K562 (cell line): ENCODE measurements at regions not wholly inside any gene's neighbourhood (a gene's known extent, or its start where the extent isn't known, plus 50 kb on each side); places are given as distances from the start of the nearest gene placed in this dataset.

Source experiments
- ATF2 ChIP-seq: sonication (generic); formaldehyde crosslinking; IDR thresholded peaks from 2 replicates; pipeline ENCODE4 v1.8.1; 2022; ENCODE audit warnings: missing genetic modification reagents
- ERF ChIP-seq: fragments of 450-650 bp; formaldehyde crosslinking; IDR thresholded peaks from 2 replicates; pipeline ENCODE4 v1.4.0; 2020; ENCODE audit warnings: mild to moderate bottlenecking, mixed read lengths
- ETV6 ChIP-seq, 3 experiments: fragments of 150-350 bp in 1 of 3; sonication (generic) in 1 of 3; formaldehyde crosslinking in 1 of 3; IDR thresholded peaks; 2 replicates each; pipeline versions ENCODE4 v1.6.1 to v1.8.0; 2014 to 2022; ENCODE audit warnings: borderline replicate concordance in 2 of 3, low read depth in 2 of 3, antibody characterized with exemption in 1 of 3, low read length in 1 of 3, mild to moderate bottlenecking in 1 of 3, missing genetic modification reagents in 1 of 3
- FOXK2 ChIP-seq, 2 experiments: fragments of 450-650 bp; IDR thresholded peaks in 1 of 2; conservative IDR thresholded peaks in 1 of 2; 2 replicates each; pipeline ENCODE4 v1.6.1; 2016; ENCODE audit warnings: low read depth in 2 of 2, mild to moderate bottlenecking in 1 of 2
- MAFK ChIP-seq: IDR thresholded peaks from 2 replicates; pipeline ENCODE4 v1.6.1; 2011; ENCODE audit warnings: low read length, improper control_type of control experiment
- SAFB2 ChIP-seq: fragments of 200-400 bp; formaldehyde crosslinking; IDR thresholded peaks from 2 replicates; pipeline ENCODE4 v1.6.1; 2018; ENCODE audit warnings: borderline replicate concordance, low read length, low read depth, moderate library complexity; ENCODE audit not compliant: severe bottlenecking
- ZBTB7A ChIP-seq: IDR thresholded peaks from 2 replicates; pipeline ENCODE4 v1.6.1; 2011; ENCODE audit warnings: low read depth, mild to moderate bottlenecking, low read length, moderate library complexity, borderline replicate concordance; ENCODE audit not compliant: control insufficient read depth
- ZNF354B ChIP-seq: fragments of 250-450 bp; sonication (Bioruptor Pico); IDR thresholded peaks from 2 replicates; pipeline ENCODE4 v1.4.0; 2020

GRCh38 chr14:43012817-43013216 is 1406.1 kb downstream of the LRFN5 start:
- no peak for TF ChIP-seq ERF (CRISPR knock-in tag)
- no peak for TF ChIP-seq ETV6 (IDR thresholded peaks at IDR 0.05; ENCODE audit: borderline replicate concordance in 1 of 2, low read depth in 2 of 2, low read length in 1 of 2)
- TF ChIP-seq ETV6 (CRISPR knock-in tag; IDR thresholded peaks at IDR 0.05; ENCODE audit: borderline replicate concordance): no peak
- TF ChIP-seq SAFB2: no peak
- no peak for TF ChIP-seq ATF2
- no peak for TF ChIP-seq FOXK2 (conservative IDR thresholded peaks at IDR 0.05 in 1 of 2, IDR thresholded peaks at IDR 0.05 in 1 of 2; ENCODE audit: low read depth in 2 of 2)
- no peak for TF ChIP-seq ZBTB7A
- no peak for TF ChIP-seq ZNF354B
- no peak for TF ChIP-seq MAFK
